Activated CD4-positive, alpha-beta T cell treated with anti-CD3 and anti-CD28 coated beads for 4 hours (primary cell): ENCODE measurements at regions not wholly inside any gene's neighbourhood (a gene's known extent, or its start where the extent isn't known, plus 50 kb on each side); places are given as distances from the start of the nearest gene placed in this dataset.

ENCODE experiments used
- DNase-seq, 2 donors: peaks; one replicate each; pipeline ENCODE4 v3.0.0-alpha.2; 2020

- no peak for DNase-seq
These were observed 223.1 kb upstream of the EOMES start for GRCh38 chr3:27945229-27945628.

- no peak for DNase-seq
These were observed 238.0 kb upstream of the EOMES start for GRCh38 chr3:27960133-27960532.

- no peak for DNase-seq
These were observed 241.4 kb upstream of the EOMES start for GRCh38 chr3:27963519-27963918.

- DNase-seq: no peak
These were observed 249.5 kb upstream of the EOMES start for GRCh38 chr3:27971600-27971999.

GRCh38 chr3:27976933-27977332 lies 254.8 kb upstream of the EOMES start:
- no peak for DNase-seq

GRCh38 chr3:27978440-27978839 lies 256.3 kb upstream of the EOMES start:
- DNase-seq: no peak

- no peak for DNase-seq
These were observed 255.9 kb upstream of the CMC1 start for GRCh38 chr3:27985369-27986035.

- DNase-seq: no peak
These were observed 255.1 kb upstream of the CMC1 start for GRCh38 chr3:27986234-27986879.

- no peak for DNase-seq
These were observed 251.1 kb upstream of the CMC1 start for GRCh38 chr3:27990324-27990723.

- no peak for DNase-seq
These were observed 250.6 kb upstream of the CMC1 start for GRCh38 chr3:27990837-27991236.

- DNase-seq: no peak
These were observed 248.4 kb upstream of the CMC1 start for GRCh38 chr3:27993051-27993450.

- no peak for DNase-seq
These were observed 240.8 kb upstream of the CMC1 start for GRCh38 chr3:28000608-28001007.

- DNase-seq: no peak
These were observed 233.2 kb upstream of the CMC1 start for GRCh38 chr3:28008235-28008634.

GRCh38 chr3:28012830-28013229 lies 228.6 kb upstream of the CMC1 start:
- DNase-seq: no peak

GRCh38 chr3:28013864-28014473 lies 227.4 kb upstream of the CMC1 start:
- no peak for DNase-seq

GRCh38 chr3:28018925-28019718 lies 222.3 kb upstream of the CMC1 start:
- DNase-seq: no peak

GRCh38 chr3:28019740-28020139 lies 221.7 kb upstream of the CMC1 start:
- no peak for DNase-seq

GRCh38 chr3:28022916-28023315 lies 218.5 kb upstream of the CMC1 start:
- no peak for DNase-seq

- DNase-seq: no peak
These were observed 212.9 kb upstream of the CMC1 start for GRCh38 chr3:28028554-28028953.

- DNase-seq: no peak
These were observed 208.2 kb upstream of the CMC1 start for GRCh38 chr3:28033059-28033784.

- no peak for DNase-seq
These were observed 204.5 kb upstream of the CMC1 start for GRCh38 chr3:28036599-28037575.

GRCh38 chr3:28039234-28039633 lies 202.2 kb upstream of the CMC1 start:
- DNase-seq: no peak
